Heart left ventricle (tissue), 13 donors: ENCODE measurements at regions not wholly inside any gene's neighbourhood (a gene's known extent, or its start where the extent isn't known, plus 50 kb on each side); places are given as distances from the start of the nearest gene placed in this dataset.

Experiments
- POLR2A ChIP-seq, 2 donors: fragments of 450-650 bp; IDR thresholded peaks; one replicate each; pipeline ENCODE4 v1.6.1; 2017; ENCODE audit warnings: antibody characterized with exemption in 2 of 2, mild to moderate bottlenecking in 2 of 2, moderate library complexity in 2 of 2
- TF ChIP-seq, protein P1 (sequence below), 12 donors: fragments of 200-600 bp; sonication (generic) in 4 of 12; IDR thresholded peaks; one replicate each; pipeline versions ENCODE4 v1.5.0 to v1.8.0; 2018 to 2022; ENCODE audit warnings: antibody characterized with exemption in 12 of 12, mild to moderate bottlenecking in 5 of 12
- donor health status: ischemic (EF 13 %, LVEDD 7.1; RV severe dilation, severe dysfunction).
- donor health status: DM: no; HTN: yes; CAD: no.
- donor health status: DM: no; HTN: no; CAD: no.
- donor health status: ischemic (EF 25% LVEDD 6.9; RV normal size, moderate dysfunction).
- donor health status: ischemic (EF 25% LVEDD 5.7; RV mildly dilated, moderate dysfunction).
- donor health status: ischemic (EF 35%, LVEDD 5.7; RV mildly dilated, moderate dysfunction).
- donor health status: nonischemic (EF 11% LVEDD 7.7; RV severe dilation, severe dysfunction).
- donor health status: DM: yes; HTN: yes; CAD: no.
- donor health status: PGD.
- donor health status: ischemic (EF 29% LVEDD 5.4; RV normal size, mild dysfunction).
- donor health status: nonischemic (EF 23%, LVEDD 6.1; RV moderate dilation, normal function).

GRCh38 chr16:65837464-65837863, 529.0 kb upstream of the CDH5 start:
- TF ChIP-seq, protein P1, sequence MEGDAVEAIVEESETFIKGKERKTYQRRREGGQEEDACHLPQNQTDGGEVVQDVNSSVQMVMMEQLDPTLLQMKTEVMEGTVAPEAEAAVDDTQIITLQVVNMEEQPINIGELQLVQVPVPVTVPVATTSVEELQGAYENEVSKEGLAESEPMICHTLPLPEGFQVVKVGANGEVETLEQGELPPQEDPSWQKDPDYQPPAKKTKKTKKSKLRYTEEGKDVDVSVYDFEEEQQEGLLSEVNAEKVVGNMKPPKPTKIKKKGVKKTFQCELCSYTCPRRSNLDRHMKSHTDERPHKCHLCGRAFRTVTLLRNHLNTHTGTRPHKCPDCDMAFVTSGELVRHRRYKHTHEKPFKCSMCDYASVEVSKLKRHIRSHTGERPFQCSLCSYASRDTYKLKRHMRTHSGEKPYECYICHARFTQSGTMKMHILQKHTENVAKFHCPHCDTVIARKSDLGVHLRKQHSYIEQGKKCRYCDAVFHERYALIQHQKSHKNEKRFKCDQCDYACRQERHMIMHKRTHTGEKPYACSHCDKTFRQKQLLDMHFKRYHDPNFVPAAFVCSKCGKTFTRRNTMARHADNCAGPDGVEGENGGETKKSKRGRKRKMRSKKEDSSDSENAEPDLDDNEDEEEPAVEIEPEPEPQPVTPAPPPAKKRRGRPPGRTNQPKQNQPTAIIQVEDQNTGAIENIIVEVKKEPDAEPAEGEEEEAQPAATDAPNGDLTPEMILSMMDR (IDR thresholded peaks at IDR 0.05): no peak
- TF ChIP-seq POLR2A (IDR thresholded peaks at IDR 0.05): no peak
